ENCODE measurements at regions not wholly inside any gene's neighbourhood (a gene's known extent, or its start where the extent isn't known, plus 50 kb on each side); places are given as distances from the start of the nearest gene placed in this dataset.

DNA sequence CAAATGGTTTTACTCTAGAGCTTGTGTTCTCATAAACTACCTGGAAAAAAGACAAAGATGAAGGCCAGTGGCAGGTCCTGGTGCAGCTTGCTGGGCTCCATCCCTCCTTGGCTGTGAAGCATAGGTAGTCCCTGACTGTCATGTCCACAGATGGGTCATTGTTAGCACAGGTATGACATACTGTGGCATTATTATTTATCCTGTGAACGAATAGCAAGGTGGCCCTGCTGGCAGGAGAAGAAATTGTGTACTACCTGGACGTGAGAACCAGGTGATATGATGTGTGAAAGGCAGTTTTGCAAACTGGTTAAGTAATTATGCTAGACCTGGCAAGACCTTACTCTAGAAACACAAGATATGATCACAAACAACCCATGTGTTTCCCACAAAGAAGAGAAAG is 63.9 kb downstream of the CCDC71L start:
- intact Hi-C loops (cut with DNase I) = no loop called here
- Histone ChIP-seq H3K27ac (no peak overlapping the region), H3K4me1 (peaks cover 12% of the 10 kb centered on the region), H3K27me3 (no peaks in the 10 kb centered on the region), H3K36me3 (no peaks in the 10 kb centered on the region), H3K4me3 (no peak overlapping the region), H3K9me3 (no peaks in the 10 kb centered on the region)
- no peak for DNase-seq (ENCODE audit: extremely low spot score in 2 of 2)
- TF ChIP-seq CTCF (IDR thresholded peaks at IDR 0.05) = no peak
- no peak for TF ChIP-seq POLR2A (IDR thresholded peaks at IDR 0.05)
- TF ChIP-seq POLR2AphosphoS5 (IDR thresholded peaks at IDR 0.05; ENCODE audit: insufficient read depth in 1 of 2, low read depth in 1 of 2) = no peak

- Histone ChIP-seq H3K27ac (no peak overlapping the region), H3K4me1 (peaks cover 12% of the 10 kb centered on the region), H3K4me3 (no peak overlapping the region), H3K27me3 (no peaks in the 10 kb centered on the region), H3K9me3 (no peaks in the 10 kb centered on the region), H3K36me3 (no peaks in the 10 kb centered on the region)
- no peak for DNase-seq (ENCODE audit: extremely low spot score in 2 of 2)
- TF ChIP-seq CTCF (IDR thresholded peaks at IDR 0.05) (no peak), POLR2A (IDR thresholded peaks at IDR 0.05) (no peak), POLR2AphosphoS5 (IDR thresholded peaks at IDR 0.05; ENCODE audit: insufficient read depth in 1 of 2, low read depth in 1 of 2) (no peak)
- intact Hi-C loops (cut with DNase I) = no loop called here
Measured at GRCh38 chr7:106595922-106596321, 65.0 kb downstream of the CCDC71L start.

GRCh38 chr7:106593028-106593417 is 67.9 kb downstream of the CCDC71L start:
- intact Hi-C loops (cut with DNase I) = no loop called here

DNA sequence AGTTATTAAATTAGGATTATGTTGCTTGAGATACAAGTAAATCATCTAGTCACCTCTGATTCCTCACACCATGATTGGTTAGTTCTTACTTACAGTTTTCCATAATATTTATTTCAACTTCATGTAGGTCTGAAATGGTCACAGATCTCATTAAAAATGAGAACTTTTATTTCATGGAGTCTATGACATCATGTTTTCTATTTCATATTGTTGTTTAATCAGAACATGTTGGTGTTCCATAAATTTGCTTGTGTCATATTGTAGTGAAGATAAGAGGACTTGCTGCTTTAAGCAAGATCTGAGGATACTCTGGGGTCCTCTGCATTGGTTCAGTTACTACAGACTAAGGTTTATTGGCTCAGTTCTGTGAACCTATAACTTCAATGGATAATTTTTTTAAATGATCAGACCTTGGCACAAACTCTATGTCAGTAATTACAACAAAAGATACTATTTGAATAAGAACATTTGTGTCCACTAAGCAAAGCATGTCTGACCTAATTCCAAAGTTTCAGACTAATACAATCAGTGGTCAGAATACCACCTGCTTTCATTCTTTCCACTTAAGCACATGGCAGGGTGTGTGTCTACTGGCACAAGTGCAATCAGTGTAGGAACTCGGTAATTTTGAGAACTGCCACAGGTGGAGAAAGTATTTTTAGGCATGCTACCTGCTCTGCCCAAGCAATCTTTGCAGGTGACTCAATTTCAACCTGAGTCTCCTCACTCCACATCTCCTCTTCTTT is 68.5 kb downstream of the CCDC71L start:
- Histone ChIP-seq H3K27ac (no peak overlapping the region), H3K4me3 (no peak overlapping the region), H3K4me1 (no peaks in the 10 kb centered on the region), H3K9me3 (no peaks in the 10 kb centered on the region), H3K27me3 (no peaks in the 10 kb centered on the region), H3K36me3 (no peaks in the 10 kb centered on the region)
- intact Hi-C loops (cut with DNase I) = no loop called here
- no peak for DNase-seq (ENCODE audit: extremely low spot score in 2 of 2)
- TF ChIP-seq CTCF (IDR thresholded peaks at IDR 0.05) (no peak), POLR2AphosphoS5 (IDR thresholded peaks at IDR 0.05; ENCODE audit: insufficient read depth in 1 of 2, low read depth in 1 of 2) (no peak), POLR2A (IDR thresholded peaks at IDR 0.05) (no peak)

More at GRCh38 chr7:106593028-106593417, 67.9 kb downstream of the CCDC71L start:
- Histone ChIP-seq H3K27me3 (no peaks in the 10 kb centered on the region), H3K9me3 (no peaks in the 10 kb centered on the region), H3K36me3 (no peaks in the 10 kb centered on the region), H3K4me3 (no peak overlapping the region), H3K27ac (no peak overlapping the region), H3K4me1 (no peaks in the 10 kb centered on the region)
- DNase-seq (ENCODE audit: extremely low spot score in 2 of 2) = no peak
- TF ChIP-seq CTCF (IDR thresholded peaks at IDR 0.05) (no peak), POLR2A (IDR thresholded peaks at IDR 0.05) (no peak), POLR2AphosphoS5 (IDR thresholded peaks at IDR 0.05; ENCODE audit: insufficient read depth in 1 of 2, low read depth in 1 of 2) (no peak)

- Histone ChIP-seq H3K27me3 (no peaks in the 10 kb centered on the region), H3K36me3 (no peaks in the 10 kb centered on the region), H3K4me3 (no peak overlapping the region), H3K27ac (no peak overlapping the region), H3K4me1 (no peaks in the 10 kb centered on the region), H3K9me3 (no peaks in the 10 kb centered on the region)
- DNase-seq (ENCODE audit: extremely low spot score in 2 of 2) = no peak
- TF ChIP-seq POLR2A (IDR thresholded peaks at IDR 0.05) = no peak
- no peak for TF ChIP-seq POLR2AphosphoS5 (IDR thresholded peaks at IDR 0.05; ENCODE audit: insufficient read depth in 1 of 2, low read depth in 1 of 2)
- TF ChIP-seq CTCF (IDR thresholded peaks at IDR 0.05) = no peak
- intact Hi-C loops (cut with DNase I) = no loop called here
Measured at GRCh38 chr7:106591146-106591545, 69.8 kb downstream of the CCDC71L start.
